Stimulated activated CD4-positive, alpha-beta T cell treated with anti-CD3 and anti-CD28 coated beads, TNF-alpha, amount 100 ng/mL, for 48 hours (primary cell): ENCODE measurements at regions not wholly inside any gene's neighbourhood (a gene's known extent, or its start where the extent isn't known, plus 50 kb on each side); places are given as distances from the start of the nearest gene placed in this dataset.
"Not testable (repeated sequence)": the region's sequence is repeated elsewhere in the genome, so short reads cannot be mapped to it uniquely, and the experiment has no call there.

Experiments
- DNase-seq, 3 donors: peaks; one replicate each; pipeline ENCODE4 v3.0.0-alpha.2; 2020; ENCODE audit warnings: low read depth in 3 of 3

DNA sequence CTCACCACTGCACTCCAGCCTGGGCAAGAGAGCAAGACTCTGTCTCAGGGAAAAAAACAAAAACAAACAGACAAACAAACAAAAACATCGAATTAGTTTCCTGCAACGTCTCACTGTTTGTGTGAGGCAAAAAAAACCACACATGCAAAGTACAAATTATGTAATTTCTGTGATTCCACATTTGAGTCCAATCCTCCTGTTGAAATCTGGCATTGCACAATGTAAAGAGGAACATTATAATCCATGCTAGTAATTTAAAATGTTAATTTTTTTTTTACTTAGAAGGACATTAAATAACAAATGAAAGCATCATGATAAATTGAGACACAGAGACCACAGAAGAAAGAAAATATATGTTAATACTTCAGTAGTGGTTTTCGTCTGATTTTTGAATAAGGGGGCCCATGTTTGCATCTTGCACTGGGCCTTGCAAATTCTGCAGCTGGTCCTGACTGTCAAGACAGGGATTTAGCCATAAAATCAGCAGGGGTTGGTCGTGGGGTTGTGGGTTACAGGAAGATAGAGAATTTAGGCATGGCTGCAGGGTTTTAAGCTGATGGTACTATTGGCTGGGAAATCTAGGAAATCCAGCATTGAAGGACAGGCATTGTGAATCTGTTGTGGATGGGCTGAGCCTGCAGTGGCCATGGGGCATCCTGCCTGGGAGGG is 102.6 kb upstream of the ALDH3B2 start:
- no peak for DNase-seq

DNA sequence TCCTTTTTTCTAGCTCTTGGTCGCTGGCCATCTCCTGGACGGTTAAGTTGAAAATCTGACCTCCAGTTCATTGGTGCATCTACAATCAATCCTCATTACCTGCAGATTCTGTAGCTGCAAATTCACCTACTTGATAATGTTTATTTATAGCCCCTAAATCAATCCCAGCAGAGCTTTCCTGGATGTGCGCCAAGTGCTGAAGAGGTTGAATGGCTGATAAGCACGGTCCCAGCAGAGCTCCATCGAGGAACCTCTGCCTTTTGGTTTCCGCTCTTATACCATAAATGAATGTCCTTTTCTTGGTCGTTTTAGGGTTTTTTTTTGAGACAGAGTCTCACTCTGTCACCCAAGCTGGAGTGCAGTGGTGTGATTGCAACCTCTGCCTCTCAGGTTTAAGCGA is 99.8 kb upstream of the ALDH3B2 start:
- not testable (repeated sequence) for DNase-seq

DNA sequence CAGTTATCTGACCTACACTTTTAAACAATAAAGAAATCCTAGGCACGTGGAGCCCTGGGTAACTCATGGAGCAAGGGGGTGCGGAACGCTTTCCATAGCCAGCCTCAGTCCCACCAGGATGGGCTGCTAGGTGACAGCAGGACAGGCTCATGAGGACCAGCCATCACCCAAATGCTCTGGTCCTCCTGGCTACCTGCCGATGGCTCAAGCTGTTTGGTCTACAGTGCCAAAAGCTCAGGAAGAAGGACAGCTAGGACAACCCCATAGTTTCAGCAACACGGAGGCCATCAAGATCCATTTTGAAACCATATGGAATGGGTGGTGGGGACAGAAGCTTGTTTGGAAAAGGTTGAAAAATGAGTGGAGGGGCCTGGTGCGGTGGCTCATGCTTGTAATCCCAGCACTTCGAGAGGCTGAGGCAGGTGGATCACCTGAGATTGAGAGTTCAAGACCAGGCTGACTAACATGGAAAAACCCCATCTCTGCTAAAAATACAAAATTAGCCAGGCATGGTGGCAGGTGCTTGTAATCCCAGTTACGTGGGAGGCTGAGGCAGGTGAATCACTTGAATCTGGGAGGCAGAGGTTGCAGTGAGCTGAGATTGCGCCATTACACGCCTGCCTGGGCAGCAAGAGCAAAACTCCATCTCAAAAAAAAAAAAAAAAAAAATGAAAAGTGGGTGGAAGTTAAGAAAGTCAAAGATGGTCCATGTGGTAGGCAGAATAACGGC is 93.7 kb upstream of the ALDH3B2 start:
- DNase-seq: not testable (repeated sequence)

DNA sequence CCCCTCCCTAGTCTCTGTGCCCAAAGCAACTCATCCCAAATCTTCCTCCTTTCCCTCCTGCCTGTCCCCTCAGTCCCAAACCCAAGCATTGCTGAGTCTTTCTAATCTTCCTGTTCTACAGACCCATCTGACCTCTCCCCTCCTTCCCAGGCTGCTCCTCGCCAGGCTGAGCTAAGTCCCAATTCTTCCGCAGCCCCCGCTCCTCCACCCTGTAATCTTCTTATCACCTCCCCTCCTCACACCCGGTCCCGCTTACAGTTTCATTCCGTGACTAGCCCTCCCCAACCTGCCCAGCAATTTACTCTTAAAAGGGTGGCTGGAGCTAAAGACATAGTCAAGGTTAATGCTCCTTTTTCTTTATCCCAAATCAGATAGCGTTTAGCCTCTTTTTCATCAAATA is 86.8 kb upstream of the ALDH3B2 start:
- not testable (repeated sequence) for DNase-seq

- DNase-seq: not testable (repeated sequence)
Measured at GRCh38 chr11:67759321-67759720, 84.9 kb upstream of the ALDH3B2 start.

GRCh38 chr11:67758467-67758866 is 84.0 kb upstream of the ALDH3B2 start:
- not testable (repeated sequence) for DNase-seq

DNA sequence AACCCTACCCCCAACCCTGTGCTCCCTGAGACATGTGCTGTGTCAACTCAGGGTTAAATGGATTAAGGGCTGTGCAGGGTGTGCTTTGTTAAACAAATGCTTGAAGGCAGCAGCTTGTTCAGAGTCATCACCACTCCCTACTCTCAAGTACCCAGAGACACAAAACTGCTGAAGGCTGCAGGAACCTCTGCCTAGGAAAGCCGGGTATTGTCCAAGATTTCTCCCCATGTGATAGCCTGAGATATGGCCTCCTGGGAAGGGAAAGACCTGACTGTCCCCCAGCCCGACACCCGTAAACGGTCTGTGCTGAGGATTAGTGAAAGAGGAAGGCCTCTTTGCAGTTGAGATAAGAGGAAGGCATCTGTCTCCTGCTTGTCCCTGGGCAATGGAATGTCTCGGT is 83.6 kb upstream of the ALDH3B2 start:
- DNase-seq: not testable (repeated sequence)

DNA sequence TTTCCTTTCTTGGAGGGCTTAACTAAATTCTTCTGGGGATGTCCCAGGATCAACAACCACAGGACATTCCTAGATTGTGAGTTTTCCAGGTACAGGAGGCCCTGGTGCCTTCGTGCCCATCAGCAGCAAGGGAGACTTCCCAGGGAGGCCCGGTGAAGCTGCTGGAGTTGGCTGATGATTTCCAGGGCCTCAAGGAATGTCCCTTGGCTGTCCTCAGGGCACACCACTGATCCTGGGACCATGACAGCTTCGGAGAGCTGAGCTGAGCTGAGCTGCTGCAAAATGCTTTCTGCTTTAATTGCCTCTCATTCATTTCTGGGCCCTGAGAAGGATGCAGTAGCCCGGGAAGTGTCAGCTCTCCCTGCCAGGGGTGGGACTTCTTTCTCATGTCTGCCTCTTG is 79.4 kb upstream of the ALDH3B2 start:
- not testable (repeated sequence) for DNase-seq

GRCh38 chr11:67745181-67745726 is 70.8 kb upstream of the ALDH3B2 start:
- no peak for DNase-seq

DNA sequence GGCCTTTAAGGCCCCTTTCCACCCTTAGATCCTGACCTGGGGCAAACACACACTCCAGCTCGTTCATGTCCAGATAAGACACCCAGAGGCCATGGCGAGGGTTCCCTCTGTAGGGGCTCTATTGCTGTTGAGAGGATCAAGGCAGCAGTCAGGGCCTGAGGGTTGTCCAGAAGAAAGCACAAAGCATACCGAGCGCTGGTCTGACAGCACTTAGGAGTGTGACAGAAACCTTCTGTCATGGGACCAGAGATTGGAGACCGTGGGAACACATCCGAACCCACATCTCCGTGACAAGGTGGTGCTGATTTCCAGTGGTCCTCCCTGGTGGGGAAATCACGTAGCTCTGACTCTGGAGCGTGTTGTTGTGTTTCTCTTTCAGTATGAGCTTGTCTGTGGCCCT is 69.8 kb upstream of the ALDH3B2 start:
- DNase-seq: not testable (repeated sequence)

DNA sequence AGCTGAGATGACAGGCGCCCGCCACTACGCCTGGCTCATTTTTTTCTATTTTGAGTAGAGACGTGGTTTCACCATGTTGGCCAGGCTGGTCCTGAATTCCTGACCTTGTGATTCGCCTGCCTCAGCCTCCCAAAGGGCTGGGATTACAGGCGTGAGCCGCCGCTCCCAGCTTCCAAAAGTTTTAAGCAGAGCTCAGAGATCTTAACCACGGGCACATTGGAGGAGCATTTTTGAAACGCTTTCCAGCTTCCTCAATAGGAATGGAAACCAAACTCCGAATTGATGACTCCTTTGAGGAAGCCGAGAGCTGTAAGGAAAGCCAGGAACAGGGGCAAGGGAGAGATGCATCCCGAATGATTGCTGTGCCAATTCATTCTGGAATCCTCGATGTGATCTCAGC is 63.8 kb upstream of the ALDH3B2 start:
- DNase-seq: not testable (repeated sequence)

DNA sequence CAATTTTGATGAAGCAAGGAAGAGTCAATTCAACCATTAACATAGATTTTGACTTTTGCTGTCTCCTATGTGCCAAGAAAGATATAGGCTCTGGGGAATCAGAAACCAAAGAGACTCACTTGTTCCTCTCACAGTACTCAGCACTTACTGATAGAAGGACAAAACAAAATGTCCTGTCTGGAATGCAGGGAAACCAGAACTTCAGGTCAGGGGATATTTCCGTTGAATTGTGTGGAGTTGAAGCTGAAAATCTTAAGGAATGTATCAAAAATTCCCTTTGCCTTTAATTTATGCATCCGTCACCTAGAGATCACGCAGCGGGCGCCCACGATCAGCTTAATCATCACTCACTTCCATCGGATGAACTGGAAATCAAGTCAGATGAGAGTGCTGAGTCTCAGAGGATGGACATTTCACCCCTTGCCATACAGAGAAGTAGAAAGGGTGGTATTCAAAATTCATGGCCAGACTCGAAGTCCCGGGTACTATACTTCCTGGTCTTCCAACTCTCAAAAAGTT is 63.2 kb upstream of the ALDH3B2 start:
- not testable (repeated sequence) for DNase-seq

DNA sequence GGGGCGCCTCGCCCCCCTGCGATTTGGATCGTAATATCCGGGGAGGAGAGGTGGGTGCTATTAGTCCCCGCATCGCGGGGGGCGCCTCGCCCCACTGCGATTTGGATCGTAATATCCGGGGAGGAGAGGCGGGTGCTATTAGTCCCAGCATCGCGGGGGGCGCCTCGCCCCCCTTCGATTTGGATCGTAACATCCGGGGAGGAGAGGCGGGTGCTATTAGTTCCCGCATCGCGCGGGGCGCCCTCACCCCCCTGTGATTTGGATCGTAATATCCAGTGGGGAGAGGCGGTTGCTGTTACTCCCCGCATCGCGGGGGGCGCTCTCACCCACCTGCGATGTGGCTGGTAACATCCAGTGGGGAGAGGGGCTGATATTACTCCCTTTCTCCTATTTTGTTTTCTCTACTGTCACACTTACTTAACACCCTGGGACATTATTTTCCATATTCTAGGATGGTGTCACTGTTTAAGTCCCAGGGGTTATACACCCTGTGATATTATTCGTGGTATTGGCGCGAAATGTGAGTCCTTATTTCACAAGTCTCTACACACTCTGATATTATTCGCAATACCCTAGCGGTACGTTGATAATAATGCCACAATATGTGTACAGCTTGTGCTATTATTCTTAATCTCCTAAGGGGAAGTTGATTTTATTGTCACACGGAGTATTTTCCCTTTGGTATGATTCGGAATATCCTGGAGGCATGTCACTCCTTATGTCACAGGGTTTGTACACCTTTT is 57.8 kb upstream of the ALDH3B2 start:
- peak in 2 of 3 donors; percentile 3 to 33 for DNase-seq

DNA sequence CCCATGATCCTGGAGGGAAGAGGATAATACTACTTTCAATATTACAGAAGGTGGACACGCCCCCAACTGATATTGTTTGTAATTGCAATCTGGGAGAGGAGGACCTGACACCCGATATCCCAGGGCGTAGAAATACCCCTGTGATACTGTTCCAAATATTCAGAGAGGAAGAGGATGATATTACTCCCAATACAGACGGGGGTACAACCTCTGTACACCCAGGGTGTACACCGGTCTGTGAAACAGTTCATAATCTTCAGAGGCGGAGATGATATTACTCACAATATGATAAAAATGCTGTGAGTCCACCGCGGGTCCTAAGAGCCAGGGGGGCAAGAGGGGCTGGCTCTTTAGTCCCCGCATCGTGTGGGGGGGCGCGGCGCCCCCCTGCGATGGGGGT is 57.2 kb upstream of the ALDH3B2 start:
- DNase-seq: no peak

- DNase-seq: not testable (repeated sequence)
Measured at GRCh38 chr11:67728163-67728571, 53.7 kb upstream of the ALDH3B2 start.

DNA sequence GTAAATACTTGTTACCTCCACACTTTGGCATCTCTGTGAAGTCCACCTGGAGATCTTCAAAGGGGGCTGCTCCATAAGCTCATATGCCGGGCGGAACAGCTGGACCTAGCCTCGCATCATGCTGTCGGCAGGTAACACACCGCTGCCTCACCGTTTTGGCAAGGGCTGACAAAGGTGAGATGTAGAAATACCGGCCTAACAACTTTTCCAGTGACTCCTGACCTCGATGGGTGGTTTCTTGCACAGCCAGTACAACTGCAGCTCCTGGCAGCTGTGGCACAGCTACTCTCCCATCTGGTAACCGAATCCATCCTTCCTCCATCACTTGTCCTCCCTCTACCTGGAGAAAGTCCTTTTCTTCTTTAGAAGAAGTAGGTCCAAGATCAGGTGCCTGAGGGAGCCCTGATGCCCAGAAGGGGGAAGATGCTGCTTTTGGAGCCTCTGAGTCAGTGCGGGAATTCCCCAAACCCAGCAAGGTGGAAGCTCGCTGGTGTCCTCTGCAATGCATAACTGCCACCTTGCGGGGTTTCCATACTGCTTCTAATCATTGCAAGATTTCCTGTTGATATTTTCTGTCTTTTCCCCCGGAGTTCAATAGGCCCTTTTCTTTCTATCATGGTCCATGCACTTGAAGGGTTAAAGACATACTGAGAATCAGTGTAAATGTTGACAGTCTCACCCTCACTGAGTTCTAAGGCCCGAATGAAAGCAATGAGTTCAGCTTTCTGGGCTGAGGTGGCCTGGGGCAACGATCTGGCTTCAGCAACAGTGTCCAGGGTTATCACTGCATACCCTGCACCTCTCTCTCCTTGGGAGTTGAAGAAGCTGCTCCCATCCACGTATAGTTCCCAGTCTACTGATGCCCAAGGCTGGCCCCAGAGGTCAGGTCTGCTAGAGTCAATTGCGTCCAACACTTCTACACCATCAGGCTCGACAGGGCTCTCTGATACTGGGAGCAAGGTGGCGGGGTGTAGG is 52.9 kb upstream of the ALDH3B2 start:
- DNase-seq: peak; percentile 16 to 42 (median 34)
